Suppressor macrophage treated with lipopolysaccharide for 4 hours (primary cell): ENCODE measurements at regions not wholly inside any gene's neighbourhood (a gene's known extent, or its start where the extent isn't known, plus 50 kb on each side); places are given as distances from the start of the nearest gene placed in this dataset.
A peak's percentile ranks its signal among the peaks of the same experiment; 100 is the strongest.
"Not testable (repeated sequence)": the region's sequence is repeated elsewhere in the genome, so short reads cannot be mapped to it uniquely, and the experiment has no call there.

ENCODE experiments used
- DNase-seq: peaks from one replicate; pipeline ENCODE4 v3.0.0-alpha.2; 2020

- no peak for DNase-seq
Measured at GRCh38 chr10:20486791-20487190, 410.3 kb downstream of the NEBL start.

GRCh38 chr10:20485554-20485953, 411.6 kb downstream of the NEBL start:
- DNase-seq, result no peak

- DNase-seq, result no peak
Measured at GRCh38 chr10:20481054-20481453, 416.1 kb downstream of the NEBL start.

- DNase-seq, result not testable (repeated sequence)
Measured at GRCh38 chr10:20480575-20480974, 416.5 kb downstream of the NEBL start.

- no peak for DNase-seq
Measured at GRCh38 chr10:20474064-20474463, 423.0 kb downstream of the NEBL start.

GRCh38 chr10:20473023-20473760, 423.9 kb downstream of the NEBL start:
- DNase-seq, result no peak

- no peak for DNase-seq
Measured at GRCh38 chr10:20466731-20467130, 430.4 kb downstream of the NEBL start.

- no peak for DNase-seq
Measured at GRCh38 chr10:20457649-20458048, 439.5 kb downstream of the NEBL start.

GRCh38 chr10:20455774-20456173, 441.3 kb downstream of the NEBL start:
- DNase-seq, result no peak

GRCh38 chr10:20454331-20454730, 442.8 kb downstream of the NEBL start:
- no peak for DNase-seq

- no peak for DNase-seq
Measured at GRCh38 chr10:20446561-20447193, 450.4 kb downstream of the NEBL start.

GRCh38 chr10:20443094-20443493, 454.0 kb downstream of the NEBL start:
- no peak for DNase-seq

GRCh38 chr10:20429742-20430141, 467.4 kb downstream of the NEBL start:
- no peak for DNase-seq

- no peak for DNase-seq
Measured at GRCh38 chr10:20427821-20428220, 469.3 kb downstream of the NEBL start.

- no peak for DNase-seq
Measured at GRCh38 chr10:20418286-20418685, 478.8 kb downstream of the NEBL start.

GRCh38 chr10:20417791-20418190, 479.3 kb downstream of the NEBL start:
- DNase-seq, result no peak

GRCh38 chr10:20415684-20416083, 481.4 kb downstream of the NEBL start:
- DNase-seq, result no peak

- peak; percentile 3 for DNase-seq
Measured at GRCh38 chr10:20407357-20407756, 489.8 kb downstream of the NEBL start.

GRCh38 chr10:20406281-20407104, 490.6 kb downstream of the NEBL start:
- DNase-seq, result no peak

GRCh38 chr10:20405761-20406160, 491.4 kb downstream of the NEBL start:
- DNase-seq, result no peak

- DNase-seq, result no peak
Measured at GRCh38 chr10:20405050-20405449, 492.1 kb downstream of the NEBL start.

- DNase-seq, result no peak
Measured at GRCh38 chr10:20399772-20400171, 497.3 kb downstream of the NEBL start.

GRCh38 chr10:20396701-20397100, 500.4 kb downstream of the NEBL start:
- no peak for DNase-seq

- DNase-seq, result no peak
Measured at GRCh38 chr10:20396205-20396604, 500.9 kb downstream of the NEBL start.
